ENCODE measurements at regions not wholly inside any gene's neighbourhood (a gene's known extent, or its start where the extent isn't known, plus 50 kb on each side); places are given as distances from the start of the nearest gene placed in this dataset.

DNA sequence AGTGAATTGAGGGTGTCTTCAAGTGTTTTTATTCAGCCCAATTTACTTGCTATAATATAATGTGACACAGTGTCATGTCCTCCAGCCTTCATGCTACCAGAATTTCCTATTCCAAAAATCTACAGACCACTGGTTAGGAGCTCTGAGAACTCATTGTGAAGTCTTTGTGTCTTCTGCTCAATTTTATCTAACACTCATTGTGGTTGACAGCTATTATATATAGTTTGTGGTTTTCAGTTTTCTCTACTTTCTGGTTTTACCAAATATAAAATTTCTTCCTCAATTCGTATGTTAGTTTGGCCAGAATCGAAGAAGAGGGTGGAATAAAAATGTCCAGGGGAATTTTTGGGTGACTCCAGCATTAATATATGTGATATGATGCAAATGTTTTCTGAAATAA, 509.3 kb upstream of the NUDT12 start:
- TF ChIP-seq, protein P1, sequence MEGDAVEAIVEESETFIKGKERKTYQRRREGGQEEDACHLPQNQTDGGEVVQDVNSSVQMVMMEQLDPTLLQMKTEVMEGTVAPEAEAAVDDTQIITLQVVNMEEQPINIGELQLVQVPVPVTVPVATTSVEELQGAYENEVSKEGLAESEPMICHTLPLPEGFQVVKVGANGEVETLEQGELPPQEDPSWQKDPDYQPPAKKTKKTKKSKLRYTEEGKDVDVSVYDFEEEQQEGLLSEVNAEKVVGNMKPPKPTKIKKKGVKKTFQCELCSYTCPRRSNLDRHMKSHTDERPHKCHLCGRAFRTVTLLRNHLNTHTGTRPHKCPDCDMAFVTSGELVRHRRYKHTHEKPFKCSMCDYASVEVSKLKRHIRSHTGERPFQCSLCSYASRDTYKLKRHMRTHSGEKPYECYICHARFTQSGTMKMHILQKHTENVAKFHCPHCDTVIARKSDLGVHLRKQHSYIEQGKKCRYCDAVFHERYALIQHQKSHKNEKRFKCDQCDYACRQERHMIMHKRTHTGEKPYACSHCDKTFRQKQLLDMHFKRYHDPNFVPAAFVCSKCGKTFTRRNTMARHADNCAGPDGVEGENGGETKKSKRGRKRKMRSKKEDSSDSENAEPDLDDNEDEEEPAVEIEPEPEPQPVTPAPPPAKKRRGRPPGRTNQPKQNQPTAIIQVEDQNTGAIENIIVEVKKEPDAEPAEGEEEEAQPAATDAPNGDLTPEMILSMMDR (IDR thresholded peaks at IDR 0.05; ENCODE audit: low read depth, low read length), result no peak
- no peak for TF ChIP-seq EZH2phosphoT487 (IDR thresholded peaks at IDR 0.05; ENCODE audit: low read depth)
